ENCODE measurements at regions not wholly inside any gene's neighbourhood (a gene's known extent, or its start where the extent isn't known, plus 50 kb on each side); places are given as distances from the start of the nearest gene placed in this dataset.

GRCh38 chr2:122749405-122749804 is 994.0 kb downstream of the TSN start:
- BruUV-seq (replicated peaks), result no TSS peak
- H3K4me1 Mint-ChIP-seq (ENCODE audit: insufficient read depth, unreplicated experiment), result peaks cover 17% of the 10 kb centered on the region
- H3K27ac Mint-ChIP-seq (ENCODE audit: low read depth, unreplicated experiment), result peak overlapping the region; percentile 17
- no peaks in the 10 kb centered on the region for H3K36me3 Mint-ChIP-seq (ENCODE audit: insufficient read depth, unreplicated experiment)
- no peaks in the 10 kb centered on the region for H3K27me3 Mint-ChIP-seq (ENCODE audit: insufficient read depth, unreplicated experiment)
- TF ChIP-seq, protein P1, sequence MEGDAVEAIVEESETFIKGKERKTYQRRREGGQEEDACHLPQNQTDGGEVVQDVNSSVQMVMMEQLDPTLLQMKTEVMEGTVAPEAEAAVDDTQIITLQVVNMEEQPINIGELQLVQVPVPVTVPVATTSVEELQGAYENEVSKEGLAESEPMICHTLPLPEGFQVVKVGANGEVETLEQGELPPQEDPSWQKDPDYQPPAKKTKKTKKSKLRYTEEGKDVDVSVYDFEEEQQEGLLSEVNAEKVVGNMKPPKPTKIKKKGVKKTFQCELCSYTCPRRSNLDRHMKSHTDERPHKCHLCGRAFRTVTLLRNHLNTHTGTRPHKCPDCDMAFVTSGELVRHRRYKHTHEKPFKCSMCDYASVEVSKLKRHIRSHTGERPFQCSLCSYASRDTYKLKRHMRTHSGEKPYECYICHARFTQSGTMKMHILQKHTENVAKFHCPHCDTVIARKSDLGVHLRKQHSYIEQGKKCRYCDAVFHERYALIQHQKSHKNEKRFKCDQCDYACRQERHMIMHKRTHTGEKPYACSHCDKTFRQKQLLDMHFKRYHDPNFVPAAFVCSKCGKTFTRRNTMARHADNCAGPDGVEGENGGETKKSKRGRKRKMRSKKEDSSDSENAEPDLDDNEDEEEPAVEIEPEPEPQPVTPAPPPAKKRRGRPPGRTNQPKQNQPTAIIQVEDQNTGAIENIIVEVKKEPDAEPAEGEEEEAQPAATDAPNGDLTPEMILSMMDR (IDR thresholded peaks at IDR 0.05; ENCODE audit: unreplicated experiment), result no peak
- H3K9me3 Mint-ChIP-seq (ENCODE audit: unreplicated experiment), result no peaks in the 10 kb centered on the region
- ChIA-PET POLR2A (no interaction called here), CTCF (interaction anchor here (0.8 kb wide), 1 partner anchor 14 kb away, joined by 3 read pairs; no protein-coding TSS in a partner anchor)
- peak; percentile 6 for DNase-seq (ENCODE audit: unreplicated experiment)
- intact Hi-C loops (cut with micrococcal nuclease), result loop anchor here (10.0 kb wide), 1 partner anchor 545 kb away; no protein-coding TSS in a partner anchor
- no peak overlapping the region for H3K4me3 Mint-ChIP-seq (ENCODE audit: unreplicated experiment)

GRCh38 chr2:122750095-122750494 is 994.6 kb downstream of the TSN start:
- Mint-ChIP-seq H3K27me3 (ENCODE audit: insufficient read depth, unreplicated experiment) (no peaks in the 10 kb centered on the region), H3K4me3 (ENCODE audit: unreplicated experiment) (no peak overlapping the region), H3K4me1 (ENCODE audit: insufficient read depth, unreplicated experiment) (peaks cover 21% of the 10 kb centered on the region), H3K36me3 (ENCODE audit: insufficient read depth, unreplicated experiment) (no peaks in the 10 kb centered on the region), H3K27ac (ENCODE audit: low read depth, unreplicated experiment) (no peak overlapping the region), H3K9me3 (ENCODE audit: unreplicated experiment) (no peaks in the 10 kb centered on the region)
- DNase-seq (ENCODE audit: unreplicated experiment), result no peak
- TF ChIP-seq, protein P1 (IDR thresholded peaks at IDR 0.05; ENCODE audit: unreplicated experiment), result no peak
- no TSS peak for BruUV-seq (replicated peaks)
- POLR2A ChIA-PET, result no interaction called here
- intact Hi-C loops (cut with micrococcal nuclease), result no loop called here
- CTCF ChIA-PET, result interaction anchor here (0.8 kb wide), 1 partner anchor 14 kb away, joined by 3 read pairs; no protein-coding TSS in a partner anchor

GRCh38 chr2:122750808-122751207 is 995.4 kb downstream of the TSN start:
- Mint-ChIP-seq H3K4me3 (ENCODE audit: unreplicated experiment) (no peak overlapping the region), H3K27ac (ENCODE audit: low read depth, unreplicated experiment) (no peak overlapping the region), H3K27me3 (ENCODE audit: insufficient read depth, unreplicated experiment) (no peaks in the 10 kb centered on the region), H3K4me1 (ENCODE audit: insufficient read depth, unreplicated experiment) (peaks cover 21% of the 10 kb centered on the region), H3K9me3 (ENCODE audit: unreplicated experiment) (no peaks in the 10 kb centered on the region), H3K36me3 (ENCODE audit: insufficient read depth, unreplicated experiment) (no peaks in the 10 kb centered on the region)
- TF ChIP-seq, protein P1 (IDR thresholded peaks at IDR 0.05; ENCODE audit: unreplicated experiment), result no peak
- ChIA-PET POLR2A (no interaction called here), CTCF (no interaction called here)
- BruUV-seq (replicated peaks), result no TSS peak
- DNase-seq (ENCODE audit: unreplicated experiment), result no peak
- intact Hi-C loops (cut with micrococcal nuclease), result no loop called here

DNA sequence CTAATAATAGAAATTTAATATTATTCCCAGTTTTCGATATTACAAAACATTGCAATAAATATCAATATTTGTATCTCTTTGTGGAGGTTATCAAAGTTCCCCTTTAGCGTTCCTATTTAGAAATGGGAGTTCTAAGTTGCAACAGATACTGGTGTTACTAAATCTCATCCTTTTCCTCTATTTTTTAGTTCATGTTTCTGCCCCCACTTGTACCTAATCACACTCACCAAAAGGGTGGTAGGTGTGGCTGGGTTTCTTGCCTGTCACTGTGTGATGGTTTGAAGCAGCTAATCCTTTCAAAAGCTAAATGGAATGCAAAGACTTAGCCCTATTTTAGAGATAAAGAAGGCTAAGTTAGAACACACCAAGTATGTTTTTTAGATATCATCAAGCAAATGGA is 997.9 kb downstream of the TSN start:
- intact Hi-C loops (cut with micrococcal nuclease), result no loop called here
- Mint-ChIP-seq H3K4me3 (ENCODE audit: unreplicated experiment) (no peak overlapping the region), H3K27ac (ENCODE audit: low read depth, unreplicated experiment) (no peak overlapping the region), H3K4me1 (ENCODE audit: insufficient read depth, unreplicated experiment) (peaks cover 20% of the 10 kb centered on the region), H3K27me3 (ENCODE audit: insufficient read depth, unreplicated experiment) (no peaks in the 10 kb centered on the region), H3K9me3 (ENCODE audit: unreplicated experiment) (no peaks in the 10 kb centered on the region), H3K36me3 (ENCODE audit: insufficient read depth, unreplicated experiment) (no peaks in the 10 kb centered on the region)
- TF ChIP-seq, protein P1 (IDR thresholded peaks at IDR 0.05; ENCODE audit: unreplicated experiment), result no peak
- POLR2A ChIA-PET, result no interaction called here
- DNase-seq (ENCODE audit: unreplicated experiment), result no peak
- CTCF ChIA-PET, result no interaction called here
- BruUV-seq (replicated peaks), result no TSS peak
